Activated T-cell treated with anti-CD3 and anti-CD28 coated beads, Interleukin-2, amount 50 U/mL, for 72 hours (primary cell): ENCODE measurements at regions not wholly inside any gene's neighbourhood (a gene's known extent, or its start where the extent isn't known, plus 50 kb on each side); places are given as distances from the start of the nearest gene placed in this dataset.
A peak's percentile ranks its signal among the peaks of the same experiment; 100 is the strongest.

ENCODE experiments used
- ATAC-seq, 2 donors: fragments of 150-1000 bp; cut with Tn5 transposase; replicated peaks in 1 of 2; 2 replicates each; pipeline ENCODE4 v1.10.0; 2021; ENCODE audit warnings: moderate library complexity in 2 of 2, mild to moderate bottlenecking in 1 of 2
- DNase-seq, 2 donors: peaks; one replicate each; pipeline ENCODE4 v3.0.0; 2021 to 2022; ENCODE audit warnings: mixed read lengths in 1 of 2
- H3K27ac Mint-ChIP-seq: one replicate; pipeline ENCODE4 v1.8.0; 2022; ENCODE audit warnings: mild to moderate bottlenecking, moderate library complexity, mixed read lengths
- H3K27me3 Mint-ChIP-seq: one replicate; pipeline ENCODE4 v1.8.0; 2022; ENCODE audit warnings: low read depth, mixed read lengths
- H3K36me3 Mint-ChIP-seq, 2 donors: one replicate each; pipeline ENCODE4 v1.8.0; 2022; ENCODE audit warnings: mixed read lengths in 2 of 2, mild to moderate bottlenecking in 1 of 2; ENCODE audit not compliant: insufficient read depth in 2 of 2
- H3K4me1 Mint-ChIP-seq: one replicate; pipeline ENCODE4 v1.8.0; 2022; ENCODE audit warnings: low read depth, mixed read lengths
- H3K4me3 Mint-ChIP-seq, 2 donors: one replicate each; pipeline ENCODE4 v1.8.0; 2022; ENCODE audit warnings: mild to moderate bottlenecking in 2 of 2, mixed read lengths in 2 of 2, moderate library complexity in 2 of 2
- H3K9me3 Mint-ChIP-seq, 2 donors: one replicate each; pipeline ENCODE4 v1.8.0; 2022; ENCODE audit warnings: mixed read lengths in 2 of 2

DNA sequence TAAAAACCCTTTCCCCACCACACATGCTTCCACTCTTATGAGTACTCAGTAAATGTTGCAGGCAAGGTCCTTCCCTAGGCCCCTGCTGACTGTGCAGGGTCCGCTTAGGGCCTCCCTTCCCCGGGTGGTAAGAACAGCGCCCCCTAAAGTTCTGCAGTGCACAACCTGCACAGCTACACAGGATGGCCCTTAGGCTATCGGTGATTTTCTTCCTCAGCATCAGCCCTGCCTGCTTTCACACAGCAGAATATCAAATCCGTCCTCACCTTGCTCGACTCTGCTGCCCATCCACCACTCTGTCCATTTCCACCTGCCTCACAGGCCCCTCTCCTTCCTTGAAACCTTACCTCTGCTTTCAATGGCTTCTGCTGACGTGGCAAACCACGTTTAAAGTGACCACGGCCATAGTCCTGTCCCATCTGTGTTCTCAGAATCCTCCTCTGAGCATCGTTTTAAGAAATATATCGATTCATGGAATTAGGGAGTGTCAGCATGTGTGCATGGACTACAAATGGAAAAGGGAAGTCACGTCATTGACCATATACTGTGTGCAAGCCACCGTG, 51.4 kb upstream of the TMEM132E start:
- H3K36me3 Mint-ChIP-seq, result no peaks in the 10 kb centered on the region
- ATAC-seq (no peak), DNase-seq (no peak)
- H3K4me3 Mint-ChIP-seq, result no peak overlapping the region
- no peak overlapping the region for H3K27ac Mint-ChIP-seq
- H3K27me3 Mint-ChIP-seq, result peaks cover 49% of the 10 kb centered on the region
- no peaks in the 10 kb centered on the region for H3K9me3 Mint-ChIP-seq
- peaks cover 5% of the 10 kb centered on the region for H3K4me1 Mint-ChIP-seq

DNA sequence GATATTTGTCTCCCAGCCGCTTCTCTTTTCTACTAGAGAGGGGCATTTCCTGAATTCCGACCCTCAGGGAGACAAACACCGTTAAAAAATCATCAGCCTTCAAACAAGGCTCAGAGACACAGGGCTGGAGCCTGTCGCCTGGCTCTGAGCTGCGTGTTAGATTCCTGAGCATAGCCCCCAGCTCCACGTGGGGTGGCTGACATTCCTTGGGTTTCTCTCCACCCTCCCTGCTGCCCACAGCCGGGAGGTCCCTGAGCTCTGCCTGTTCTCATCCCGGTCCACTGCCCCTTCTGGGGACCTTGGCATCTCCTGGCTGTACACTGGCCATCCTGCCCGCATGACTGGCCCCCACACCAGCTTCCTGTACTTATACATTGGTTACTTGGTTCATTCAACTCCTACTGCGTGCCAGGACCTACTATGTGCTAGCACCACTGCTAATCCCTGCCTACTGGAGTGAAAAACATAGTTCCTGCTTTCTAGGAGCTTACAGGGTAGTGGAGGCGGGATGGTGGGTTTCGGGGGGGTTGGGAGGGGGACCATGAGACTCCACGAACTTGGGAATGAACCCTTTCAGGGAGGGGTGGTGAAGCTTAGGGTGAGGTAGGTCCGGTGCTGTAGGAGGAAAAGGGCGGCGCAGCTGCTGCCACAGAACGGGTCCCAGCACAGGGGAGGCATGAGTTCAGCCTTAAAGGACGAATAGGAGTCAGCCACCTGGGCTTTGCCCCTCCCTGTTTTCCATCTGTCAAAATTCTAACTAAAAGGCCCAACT, 52.1 kb upstream of the TMEM132E start:
- DNase-seq, result no peak
- no peak overlapping the region for H3K27ac Mint-ChIP-seq
- peaks cover 5% of the 10 kb centered on the region for H3K4me1 Mint-ChIP-seq
- H3K9me3 Mint-ChIP-seq, result no peaks in the 10 kb centered on the region
- H3K27me3 Mint-ChIP-seq, result peaks cover 45% of the 10 kb centered on the region
- no peak overlapping the region for H3K4me3 Mint-ChIP-seq
- no peak for ATAC-seq
- no peaks in the 10 kb centered on the region for H3K36me3 Mint-ChIP-seq

DNA sequence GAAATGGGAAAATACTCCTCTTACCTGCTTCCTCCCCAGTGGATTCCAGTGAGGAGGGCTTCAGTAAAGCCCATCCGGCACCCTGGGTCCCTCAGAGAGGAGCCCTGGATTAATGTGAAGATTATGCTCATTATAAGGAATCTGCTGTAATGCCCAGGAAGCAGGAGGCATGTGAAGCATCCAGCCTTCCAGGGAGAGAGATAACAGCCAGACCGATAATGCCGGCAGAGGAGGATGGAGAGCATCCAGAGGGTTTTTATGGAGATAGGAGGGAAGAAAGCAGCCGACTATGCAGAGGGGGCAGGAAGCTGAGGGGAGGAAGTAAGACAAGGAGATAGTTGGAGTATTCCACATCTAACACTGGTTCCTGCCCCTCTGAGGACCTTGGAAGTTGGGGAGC, 53.7 kb upstream of the TMEM132E start:
- Mint-ChIP-seq H3K9me3 (no peaks in the 10 kb centered on the region), H3K36me3 (no peaks in the 10 kb centered on the region)

DNA sequence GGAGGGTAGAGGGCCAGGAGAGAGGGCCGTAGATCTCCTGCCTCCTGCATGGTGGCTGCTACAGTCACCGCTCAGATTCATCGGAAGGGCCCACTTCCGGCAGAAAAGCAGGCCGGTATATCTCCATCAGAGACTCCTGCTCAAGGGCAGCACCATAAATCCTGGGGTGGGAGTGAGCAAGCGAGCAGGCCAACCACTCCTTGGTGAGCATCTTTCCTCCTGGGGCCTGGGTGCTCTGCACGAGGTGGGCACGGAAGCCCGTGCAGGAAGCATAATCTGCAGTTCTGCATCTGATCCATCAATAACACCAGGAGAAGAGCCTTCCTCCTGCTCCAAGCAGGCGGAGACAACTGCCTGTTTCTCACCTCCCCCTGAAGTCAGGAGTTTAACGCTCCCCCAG, 57.4 kb upstream of the TMEM132E start:
- H3K4me3 Mint-ChIP-seq, result no peak overlapping the region
- DNase-seq, result no peak
- no peaks in the 10 kb centered on the region for H3K36me3 Mint-ChIP-seq
- no peaks in the 10 kb centered on the region for H3K9me3 Mint-ChIP-seq
- peaks cover 13% of the 10 kb centered on the region for H3K27me3 Mint-ChIP-seq
- no peak overlapping the region for H3K27ac Mint-ChIP-seq
- no peaks in the 10 kb centered on the region for H3K4me1 Mint-ChIP-seq
- ATAC-seq, result no peak

More for the DNA sequence above, 53.7 kb upstream of the TMEM132E start:
- H3K27me3 Mint-ChIP-seq, result peaks cover 30% of the 10 kb centered on the region
- H3K27ac Mint-ChIP-seq, result no peak overlapping the region
- no peak overlapping the region for H3K4me3 Mint-ChIP-seq
- H3K4me1 Mint-ChIP-seq, result peaks cover 5% of the 10 kb centered on the region
- no peak for DNase-seq
- ATAC-seq, result no peak

DNA sequence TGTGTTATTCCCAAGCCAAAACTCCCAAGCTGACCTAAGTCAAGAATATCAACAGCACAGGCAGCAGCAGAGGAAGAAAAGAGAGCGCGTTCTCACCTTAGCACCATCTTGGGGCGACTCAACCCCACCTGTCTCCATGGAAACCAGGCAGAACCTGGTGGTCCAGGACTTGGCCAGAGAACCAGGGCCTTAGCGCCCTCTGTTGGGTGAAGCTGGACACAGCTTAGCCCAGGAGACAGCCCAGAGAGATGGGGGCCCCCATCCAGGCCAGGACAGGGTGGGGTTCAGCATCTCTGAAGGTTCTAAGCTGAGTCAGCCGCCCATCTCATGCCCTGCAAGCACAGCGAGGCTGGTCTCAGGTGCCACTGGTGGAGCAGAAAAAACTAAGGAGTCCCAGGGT, 60.1 kb upstream of the TMEM132E start:
- H3K36me3 Mint-ChIP-seq, result no peaks in the 10 kb centered on the region
- ATAC-seq, result peak in 1 of 2 donors; percentile 46

DNA sequence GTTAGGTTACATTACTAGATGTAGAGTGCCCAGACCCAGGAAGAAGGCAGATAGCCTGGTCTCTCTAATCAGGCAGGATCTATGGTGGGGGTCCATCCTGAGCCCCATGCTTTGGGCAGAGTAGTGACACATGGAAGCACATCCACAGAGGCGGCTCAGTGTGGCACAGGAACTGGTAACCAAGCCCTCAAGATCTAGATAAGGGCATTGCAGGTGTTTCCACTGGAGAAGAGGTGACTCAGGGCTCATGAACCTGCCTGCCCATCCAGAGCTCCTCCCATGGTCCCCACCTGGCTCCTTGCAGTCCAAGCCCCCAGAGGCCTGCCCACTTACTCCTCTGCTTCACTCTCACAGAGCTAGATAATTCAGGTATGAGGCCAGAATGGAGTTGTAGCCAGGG, 62.0 kb upstream of the TMEM132E start:
- Mint-ChIP-seq H3K36me3 (no peaks in the 10 kb centered on the region), H3K9me3 (no peaks in the 10 kb centered on the region), H3K4me3 (no peak overlapping the region), H3K27me3 (peaks cover 21% of the 10 kb centered on the region), H3K4me1 (no peaks in the 10 kb centered on the region), H3K27ac (no peak overlapping the region)
- DNase-seq (no peak), ATAC-seq (no peak)

More for the DNA sequence above, 60.1 kb upstream of the TMEM132E start:
- Mint-ChIP-seq H3K4me3 (no peak overlapping the region), H3K9me3 (no peaks in the 10 kb centered on the region), H3K4me1 (no peaks in the 10 kb centered on the region), H3K27ac (no peak overlapping the region), H3K27me3 (peaks cover 21% of the 10 kb centered on the region)
- peak; percentile 20 to 37 for DNase-seq

DNA sequence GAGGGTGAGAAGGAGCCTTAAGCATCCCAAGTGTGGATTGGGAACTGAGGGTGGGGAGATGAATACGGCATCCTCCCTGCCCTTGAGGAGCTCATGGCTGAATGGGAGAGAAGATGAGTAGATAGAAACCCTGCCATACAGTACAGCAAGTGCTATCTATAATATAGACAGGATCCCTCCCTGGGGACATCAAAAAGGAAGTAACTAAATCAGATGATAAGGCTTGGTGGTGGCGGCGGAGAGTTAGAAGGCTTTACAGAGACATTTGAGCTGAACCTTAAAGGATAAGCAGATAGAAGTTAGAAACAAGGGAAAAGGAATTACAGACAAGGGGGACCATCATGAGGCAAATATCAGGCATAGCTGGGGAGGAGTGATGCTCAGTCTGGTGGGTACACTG, 67.5 kb upstream of the TMEM132E start:
- H3K36me3 Mint-ChIP-seq, result no peaks in the 10 kb centered on the region
- ATAC-seq, result no peak
- no peaks in the 10 kb centered on the region for H3K9me3 Mint-ChIP-seq
- H3K27ac Mint-ChIP-seq, result no peak overlapping the region
- no peak overlapping the region for H3K4me3 Mint-ChIP-seq
- H3K4me1 Mint-ChIP-seq, result no peaks in the 10 kb centered on the region
- DNase-seq, result no peak
- H3K27me3 Mint-ChIP-seq, result peaks cover 51% of the 10 kb centered on the region

DNA sequence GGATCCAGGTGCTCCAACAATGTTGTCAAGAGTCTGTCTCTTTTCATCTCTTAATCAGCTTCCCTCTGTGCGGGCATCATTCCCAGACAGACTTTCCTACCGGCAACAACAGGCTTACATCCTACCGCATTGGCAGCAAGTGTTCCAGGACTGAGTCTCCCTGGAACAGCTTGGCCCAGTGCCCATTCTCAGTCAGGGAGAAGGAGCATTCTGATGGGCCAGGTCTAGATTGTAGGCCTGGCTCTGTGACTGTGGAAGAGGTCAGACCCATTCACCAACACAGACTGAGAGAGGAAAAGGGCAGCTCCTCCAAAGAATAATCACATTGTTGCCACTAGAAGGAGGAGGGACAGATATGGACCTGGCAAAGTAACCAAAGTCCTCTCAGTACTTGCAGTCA, 68.1 kb upstream of the TMEM132E start:
- no peaks in the 10 kb centered on the region for H3K36me3 Mint-ChIP-seq
- ATAC-seq (no peak), DNase-seq (no peak)
- H3K4me1 Mint-ChIP-seq, result no peaks in the 10 kb centered on the region
- no peak overlapping the region for H3K27ac Mint-ChIP-seq
- H3K27me3 Mint-ChIP-seq, result peaks cover 55% of the 10 kb centered on the region
- H3K9me3 Mint-ChIP-seq, result no peaks in the 10 kb centered on the region
- no peak overlapping the region for H3K4me3 Mint-ChIP-seq

DNA sequence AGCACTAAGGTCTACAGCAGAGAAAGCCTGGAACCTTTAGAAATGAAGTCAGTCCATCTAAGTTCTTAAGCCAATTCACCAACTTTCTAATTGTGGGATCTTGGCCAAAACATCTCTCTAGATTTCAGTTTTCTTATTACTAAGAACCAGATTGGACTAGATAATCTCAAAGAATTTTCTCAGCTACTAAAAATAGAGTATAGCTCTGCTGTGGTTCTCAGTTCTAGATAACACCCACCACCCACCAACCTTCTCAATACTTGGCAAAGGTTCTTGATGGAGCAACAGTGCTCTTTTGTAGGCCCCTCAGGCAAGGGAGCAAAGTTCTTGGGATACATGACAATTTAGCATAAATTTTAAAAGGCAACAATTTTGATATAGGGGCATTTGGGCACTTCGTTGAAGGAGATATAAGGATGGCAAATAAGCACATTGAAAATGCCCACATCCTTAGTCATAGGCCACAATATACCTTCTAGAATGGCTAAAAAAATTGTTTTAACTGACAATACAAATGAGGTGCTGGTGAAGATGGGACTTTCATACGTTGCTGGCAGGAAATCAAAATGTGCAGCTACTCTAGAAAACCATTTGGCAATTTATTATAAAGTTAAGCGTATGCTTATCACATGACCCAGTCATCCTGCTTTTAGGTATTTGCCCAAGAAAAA, 74.4 kb upstream of the TMEM132E start:
- ATAC-seq (peak; percentile 42 to 54), DNase-seq (no peak)
- H3K27ac Mint-ChIP-seq, result no peak overlapping the region
- H3K9me3 Mint-ChIP-seq, result no peaks in the 10 kb centered on the region
- H3K4me3 Mint-ChIP-seq, result no peak overlapping the region
- H3K36me3 Mint-ChIP-seq, result no peaks in the 10 kb centered on the region
- H3K4me1 Mint-ChIP-seq, result peaks cover 17% of the 10 kb centered on the region
- H3K27me3 Mint-ChIP-seq, result peaks cover 52% of the 10 kb centered on the region

DNA sequence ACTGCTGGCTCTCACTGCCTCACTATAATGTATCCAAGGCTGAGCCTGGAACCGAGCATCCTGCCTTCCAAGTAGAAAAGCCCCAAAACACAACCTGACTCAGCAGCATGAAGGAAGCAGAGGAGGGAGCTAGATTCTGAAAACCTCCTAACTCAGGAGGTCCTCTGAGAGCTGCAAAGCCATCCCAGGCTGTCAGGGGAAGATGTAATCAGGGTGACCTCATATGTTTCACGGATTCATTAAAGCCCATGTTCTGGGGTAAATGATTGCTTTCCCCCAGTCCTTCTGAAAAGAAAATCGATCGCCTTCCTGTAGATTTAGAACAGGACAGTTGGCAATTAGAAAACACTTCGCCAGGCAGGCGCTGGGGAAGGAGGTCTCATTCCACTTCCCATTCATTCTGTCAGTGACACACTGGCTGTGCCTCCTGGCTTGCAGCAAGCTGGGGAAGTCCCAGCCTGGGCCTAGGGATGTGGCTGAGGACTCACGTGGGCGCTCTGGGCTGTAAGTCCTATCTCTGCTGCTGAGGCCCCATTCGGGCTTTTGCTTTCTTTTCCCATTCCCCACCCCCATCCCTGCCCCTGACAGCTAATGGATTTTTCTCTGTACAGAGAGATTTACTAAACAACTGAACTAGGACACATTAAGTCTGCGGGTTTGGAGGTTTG, 75.7 kb upstream of the TMEM132E start:
- no peaks in the 10 kb centered on the region for H3K36me3 Mint-ChIP-seq
- H3K4me3 Mint-ChIP-seq, result no peak overlapping the region
- H3K9me3 Mint-ChIP-seq, result no peaks in the 10 kb centered on the region
- peak in 1 of 2 donors; percentile 2 for DNase-seq
- H3K27ac Mint-ChIP-seq, result no peak overlapping the region
- H3K27me3 Mint-ChIP-seq, result peaks cover 52% of the 10 kb centered on the region
- ATAC-seq, result peak in 1 of 2 donors; percentile 43
- H3K4me1 Mint-ChIP-seq, result peaks cover 17% of the 10 kb centered on the region

DNA sequence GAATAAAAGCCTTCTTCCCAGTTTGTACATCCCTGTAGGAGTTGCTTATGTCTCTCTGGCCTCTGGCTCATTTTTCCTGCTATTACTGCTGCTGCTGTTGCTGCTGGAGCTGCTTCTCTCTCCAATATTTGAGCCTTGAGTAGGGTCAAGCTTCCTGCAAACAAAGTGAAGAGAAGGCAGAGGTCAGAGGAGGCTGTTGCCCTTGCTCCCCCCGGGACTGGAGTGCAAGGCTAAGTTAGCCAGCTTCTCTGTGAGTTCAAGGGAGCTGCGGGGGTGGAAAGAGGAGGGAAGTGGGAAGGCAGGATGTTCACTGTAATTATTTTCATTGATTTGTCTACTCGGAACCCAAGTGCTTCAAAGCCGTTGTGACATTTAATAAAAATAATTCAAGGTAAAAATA, 77.0 kb upstream of the TMEM132E start:
- ATAC-seq (no peak), DNase-seq (no peak)
- Mint-ChIP-seq H3K4me3 (no peak overlapping the region), H3K9me3 (no peaks in the 10 kb centered on the region), H3K4me1 (peaks cover 17% of the 10 kb centered on the region), H3K27me3 (peaks cover 46% of the 10 kb centered on the region), H3K27ac (no peak overlapping the region), H3K36me3 (no peaks in the 10 kb centered on the region)

DNA sequence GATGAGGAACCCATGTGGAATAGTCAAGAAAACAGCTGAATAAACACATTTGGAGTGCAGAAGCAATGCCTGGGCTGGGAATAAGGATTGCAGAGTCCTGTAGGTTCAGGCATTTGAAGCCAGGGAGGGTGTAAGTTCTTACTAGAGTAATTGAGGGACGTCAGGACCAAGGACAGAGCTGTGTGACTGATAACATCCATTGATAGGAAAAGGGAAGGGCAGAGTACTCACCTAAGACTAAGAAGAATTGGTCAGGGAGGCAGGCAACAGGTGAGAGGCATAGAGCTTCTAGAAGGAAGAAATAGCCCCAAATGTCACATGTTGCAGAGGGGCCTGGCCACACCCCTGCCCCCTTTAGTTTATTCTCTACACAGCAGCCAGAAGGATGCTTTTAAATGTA, 79.8 kb upstream of the TMEM132E start:
- H3K4me3 Mint-ChIP-seq, result no peak overlapping the region
- ATAC-seq (no peak), DNase-seq (peak in 1 of 2 donors; percentile 3)
- H3K36me3 Mint-ChIP-seq, result no peaks in the 10 kb centered on the region
- peaks cover 6% of the 10 kb centered on the region for H3K4me1 Mint-ChIP-seq
- peaks cover 37% of the 10 kb centered on the region for H3K27me3 Mint-ChIP-seq
- no peaks in the 10 kb centered on the region for H3K9me3 Mint-ChIP-seq
- H3K27ac Mint-ChIP-seq, result no peak overlapping the region

DNA sequence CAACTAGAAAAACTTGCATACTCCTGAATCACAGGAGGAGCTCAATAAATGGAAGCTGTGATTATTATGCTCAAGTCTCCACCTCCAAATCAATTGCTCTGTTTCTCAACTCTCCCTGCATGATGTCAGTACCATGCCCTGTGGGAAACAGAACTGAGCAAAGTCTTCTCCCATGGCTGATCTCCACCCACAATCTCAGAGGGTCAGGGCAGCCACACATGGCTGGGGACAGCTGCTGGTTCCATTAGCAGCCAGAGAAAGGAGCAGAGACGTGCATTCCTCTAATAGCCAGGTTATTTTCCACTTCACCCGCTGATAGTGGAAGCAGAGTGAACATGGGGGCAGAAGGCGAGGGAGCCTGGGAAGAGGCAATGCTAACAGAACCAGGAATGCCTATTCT, 85.5 kb upstream of the TMEM132E start:
- Mint-ChIP-seq H3K4me3 (no peak overlapping the region), H3K9me3 (no peaks in the 10 kb centered on the region), H3K4me1 (no peaks in the 10 kb centered on the region), H3K27me3 (peaks cover 47% of the 10 kb centered on the region), H3K27ac (no peak overlapping the region), H3K36me3 (no peaks in the 10 kb centered on the region)
- no peak for ATAC-seq
- no peak for DNase-seq
